Glomerular visceral epithelial cell (primary cell): ENCODE measurements at regions not wholly inside any gene's neighbourhood (a gene's known extent, or its start where the extent isn't known, plus 50 kb on each side); places are given as distances from the start of the nearest gene placed in this dataset.
"Not testable (repeated sequence)": the region's sequence is repeated elsewhere in the genome, so short reads cannot be mapped to it uniquely, and the experiment has no call there.

Source experiments
- DNase-seq: peaks from one replicate; pipeline ENCODE4 v3.0.0-alpha.2; 2016; ENCODE audit errors: extremely low spot score

GRCh38 chr1:172837816-172838679 is 179.1 kb downstream of the FASLG start:
- no peak for DNase-seq

GRCh38 chr1:172838680-172839313 is 179.9 kb downstream of the FASLG start:
- DNase-seq = no peak

- DNase-seq = not testable (repeated sequence)
These were observed 180.7 kb downstream of the FASLG start for GRCh38 chr1:172839639-172840038.

GRCh38 chr1:172843444-172843843 is 184.5 kb downstream of the FASLG start:
- no peak for DNase-seq

GRCh38 chr1:172845371-172845770 is 186.5 kb downstream of the FASLG start:
- no peak for DNase-seq

GRCh38 chr1:172845865-172846264 is 187.0 kb downstream of the FASLG start:
- no peak for DNase-seq

GRCh38 chr1:172847814-172848213 is 188.9 kb downstream of the FASLG start:
- DNase-seq = not testable (repeated sequence)

GRCh38 chr1:172849653-172850052 is 190.8 kb downstream of the FASLG start:
- DNase-seq = no peak

- DNase-seq = no peak
These were observed 192.2 kb downstream of the FASLG start for GRCh38 chr1:172851077-172851476.

- DNase-seq = peak; percentile 28
These were observed 193.0 kb downstream of the FASLG start for GRCh38 chr1:172851856-172852255.

- DNase-seq = not testable (repeated sequence)
These were observed 194.8 kb downstream of the TNFSF18 start for GRCh38 chr1:172855983-172856382.

- no peak for DNase-seq
These were observed 187.7 kb downstream of the TNFSF18 start for GRCh38 chr1:172863031-172863430.

GRCh38 chr1:172867216-172867818 is 183.4 kb downstream of the TNFSF18 start:
- no peak for DNase-seq

GRCh38 chr1:172870901-172871606 is 179.7 kb downstream of the TNFSF18 start:
- DNase-seq = no peak

- DNase-seq = peak; percentile 37
These were observed 175.8 kb downstream of the TNFSF18 start for GRCh38 chr1:172874950-172875349.

- DNase-seq = no peak
These were observed 174.8 kb downstream of the TNFSF18 start for GRCh38 chr1:172875892-172876291.

- no peak for DNase-seq
These were observed 168.4 kb downstream of the TNFSF18 start for GRCh38 chr1:172882385-172882784.

- no peak for DNase-seq
These were observed 167.9 kb downstream of the TNFSF18 start for GRCh38 chr1:172882791-172883386.

- DNase-seq = no peak
These were observed 167.4 kb downstream of the TNFSF18 start for GRCh38 chr1:172883387-172883791.

GRCh38 chr1:172883844-172884243 is 166.9 kb downstream of the TNFSF18 start:
- DNase-seq = no peak

GRCh38 chr1:172885411-172885810 is 165.3 kb downstream of the TNFSF18 start:
- peak; percentile 47 for DNase-seq

- DNase-seq = no peak
These were observed 164.8 kb downstream of the TNFSF18 start for GRCh38 chr1:172885971-172886370.
